Panc1 (cell line): ENCODE measurements at regions not wholly inside any gene's neighbourhood (a gene's known extent, or its start where the extent isn't known, plus 50 kb on each side); places are given as distances from the start of the nearest gene placed in this dataset.

Experiments used
- ATAC-seq: fragments of 200-7000 bp; cut with Tn5 transposase; 2 replicates; pipeline ENCODE4 v1.9.1; 2020; ENCODE audit warnings: mild to moderate bottlenecking, moderate library complexity
- BruUV-seq: library from RNA; stranded (reverse); fragments of 400-500 nt; replicated peaks from 2 replicates; lab custom pipeline; 2021; lab: Mats Ljungman, UMichigan
- CTCF ChIA-PET: fragments of 300-600 bp; sonication (Branson Sonifier 250); formaldehyde crosslinking; loops from one replicate; lab custom pipeline; 2022; ENCODE audit warnings: antibody characterized with exemption; lab: Charles Lee
- POLR2A ChIA-PET: fragments of 300-600 bp; sonication (Branson Sonifier 250); formaldehyde crosslinking; loops from one replicate; lab custom pipeline; 2022; ENCODE audit warnings: antibody characterized with exemption; lab: Charles Lee
- DNase-seq: peaks from one replicate; pipeline ENCODE4 v3.0.0-alpha.2; 2010; ENCODE audit warnings: low read depth, low spot score
- H3K27ac ChIP-seq: 2 replicates; pipeline ENCODE4 v1.5.1; 2011; ENCODE audit warnings: mild to moderate bottlenecking, low read length, inconsistent platforms
- H3K27me3 ChIP-seq: fragments of 200-500 bp; sonication (Bioruptor generic); 2 replicates; pipeline ENCODE4 v1.6.0; 2014; ENCODE audit warnings: low read length, inconsistent platforms; ENCODE audit not compliant: control insufficient read depth, insufficient read depth
- H3K36me3 ChIP-seq: fragments of 200-500 bp; sonication (Bioruptor generic); 2 replicates; pipeline ENCODE4 v1.5.1; 2014; ENCODE audit warnings: inconsistent platforms, mild to moderate bottlenecking, low read length, moderate library complexity; ENCODE audit not compliant: control insufficient read depth, insufficient read depth
- H3K4me1 ChIP-seq: 2 replicates; pipeline ENCODE4 v1.5.1; 2011; ENCODE audit warnings: inconsistent platforms, mild to moderate bottlenecking, low read length, moderate library complexity; ENCODE audit not compliant: control insufficient read depth, insufficient read depth
- H3K4me3 ChIP-seq, 2 experiments: 2 replicates each; pipeline ENCODE4 v1.5.1; 2011 to 2012; ENCODE audit warnings: low read depth in 2 of 2, low read length in 2 of 2, mild to moderate bottlenecking in 2 of 2, inconsistent platforms in 1 of 2, moderate library complexity in 1 of 2
- H3K9me3 ChIP-seq: fragments of 200-500 bp; sonication (Bioruptor generic); 2 replicates; pipeline ENCODE4 v1.5.1; 2014; ENCODE audit warnings: low read depth, mild to moderate bottlenecking, inconsistent platforms, low read length, moderate library complexity; ENCODE audit not compliant: control insufficient read depth, insufficient read depth
- POLR2AphosphoS5 ChIP-seq: IDR thresholded peaks from 2 replicates; pipeline ENCODE4 v1.6.1; 2012; ENCODE audit warnings: mild to moderate bottlenecking, low read depth, low read length, moderate library complexity
- SIN3A ChIP-seq: IDR thresholded peaks from 2 replicates; pipeline ENCODE4 v1.6.1; 2012; ENCODE audit warnings: low read depth, mild to moderate bottlenecking, low read length, moderate library complexity, borderline replicate concordance; ENCODE audit not compliant: insufficient read depth
- TCF7L2 ChIP-seq: IDR thresholded peaks from 2 replicates; pipeline ENCODE4 v1.6.1; 2011; ENCODE audit warnings: mild to moderate bottlenecking, low read depth, low read length, inconsistent platforms
- in situ Hi-C: cut with HindIII; loops from 2 replicates; pipeline ENCODE4 v1.10.0; 2016; ENCODE audit warnings: low sequenced_read_pairs, low pct_unique_long_range_greater_than_20kb
- intact Hi-C: fragments of 100-400 bp; cut with micrococcal nuclease; formaldehyde crosslinking; loops from one replicate; pipeline ENCODE4 v1.10.0; 2022; ENCODE audit not compliant: unreplicated experiment
- TF ChIP-seq, protein P1 (sequence below), 2 experiments: IDR thresholded peaks; 2 replicates each; pipeline ENCODE4 v1.6.1; 2011 to 2012; ENCODE audit warnings: low read depth in 2 of 2, control low read depth in 1 of 2, low read length in 1 of 2, mild to moderate bottlenecking in 1 of 2, moderate library complexity in 1 of 2; ENCODE audit not compliant: insufficient read depth in 1 of 2
- TF ChIP-seq, protein P2 (sequence below): fragments of 450-650 bp; IDR thresholded peaks from 2 replicates; pipeline ENCODE4 v1.5.1; 2017; ENCODE audit warnings: mild to moderate bottlenecking

DNA sequence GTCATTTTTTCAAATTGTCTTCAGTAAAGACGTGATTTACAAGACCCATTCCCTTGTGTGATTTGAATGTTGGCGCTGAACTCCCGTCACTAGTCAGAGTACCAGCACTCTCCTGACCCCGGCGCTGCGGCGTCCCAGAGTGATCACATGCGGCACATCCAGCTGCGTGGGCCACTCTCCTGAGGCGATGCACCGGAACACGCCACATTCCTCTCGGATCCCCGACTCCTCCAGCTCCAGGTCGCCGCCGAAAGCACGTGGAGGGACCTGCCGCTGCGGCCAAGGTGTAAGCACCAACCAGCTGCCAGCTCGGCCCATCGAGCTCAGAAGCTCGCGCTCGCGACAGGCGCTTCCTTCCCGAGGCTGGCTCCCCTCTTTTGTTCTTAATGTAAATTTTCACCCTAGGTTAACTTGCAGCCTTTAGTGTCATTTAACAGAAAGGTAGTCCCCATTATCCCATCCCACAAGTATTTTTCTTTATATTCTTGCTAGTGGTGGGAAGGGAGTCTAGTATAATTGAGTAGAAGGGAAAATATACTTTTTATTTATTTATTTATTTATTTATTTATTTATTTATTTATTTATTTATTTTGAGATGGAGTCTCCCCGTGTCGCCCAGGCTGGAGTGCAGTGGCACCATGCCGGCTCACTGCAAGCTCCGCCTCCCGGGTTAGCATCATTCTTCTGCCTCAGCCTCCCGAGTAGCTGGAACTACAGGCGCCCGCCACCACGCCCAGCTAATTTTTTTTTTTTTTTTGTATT lies 61.7 kb upstream of the VGLL3 start:
- in situ Hi-C loops, result no loop called here
- ChIA-PET POLR2A (interaction anchor here (0.6 kb wide), 1 partner anchor 19 kb away, joined by 4 read pairs; no protein-coding TSS in a partner anchor), CTCF (no interaction called here)
- H3K9me3 ChIP-seq, result no peaks in the 10 kb centered on the region
- ATAC-seq (no peak), DNase-seq (no peak)
- TF ChIP-seq TCF7L2 (no peak), SIN3A (no peak), POLR2AphosphoS5 (no peak)
- TF ChIP-seq, protein P1, sequence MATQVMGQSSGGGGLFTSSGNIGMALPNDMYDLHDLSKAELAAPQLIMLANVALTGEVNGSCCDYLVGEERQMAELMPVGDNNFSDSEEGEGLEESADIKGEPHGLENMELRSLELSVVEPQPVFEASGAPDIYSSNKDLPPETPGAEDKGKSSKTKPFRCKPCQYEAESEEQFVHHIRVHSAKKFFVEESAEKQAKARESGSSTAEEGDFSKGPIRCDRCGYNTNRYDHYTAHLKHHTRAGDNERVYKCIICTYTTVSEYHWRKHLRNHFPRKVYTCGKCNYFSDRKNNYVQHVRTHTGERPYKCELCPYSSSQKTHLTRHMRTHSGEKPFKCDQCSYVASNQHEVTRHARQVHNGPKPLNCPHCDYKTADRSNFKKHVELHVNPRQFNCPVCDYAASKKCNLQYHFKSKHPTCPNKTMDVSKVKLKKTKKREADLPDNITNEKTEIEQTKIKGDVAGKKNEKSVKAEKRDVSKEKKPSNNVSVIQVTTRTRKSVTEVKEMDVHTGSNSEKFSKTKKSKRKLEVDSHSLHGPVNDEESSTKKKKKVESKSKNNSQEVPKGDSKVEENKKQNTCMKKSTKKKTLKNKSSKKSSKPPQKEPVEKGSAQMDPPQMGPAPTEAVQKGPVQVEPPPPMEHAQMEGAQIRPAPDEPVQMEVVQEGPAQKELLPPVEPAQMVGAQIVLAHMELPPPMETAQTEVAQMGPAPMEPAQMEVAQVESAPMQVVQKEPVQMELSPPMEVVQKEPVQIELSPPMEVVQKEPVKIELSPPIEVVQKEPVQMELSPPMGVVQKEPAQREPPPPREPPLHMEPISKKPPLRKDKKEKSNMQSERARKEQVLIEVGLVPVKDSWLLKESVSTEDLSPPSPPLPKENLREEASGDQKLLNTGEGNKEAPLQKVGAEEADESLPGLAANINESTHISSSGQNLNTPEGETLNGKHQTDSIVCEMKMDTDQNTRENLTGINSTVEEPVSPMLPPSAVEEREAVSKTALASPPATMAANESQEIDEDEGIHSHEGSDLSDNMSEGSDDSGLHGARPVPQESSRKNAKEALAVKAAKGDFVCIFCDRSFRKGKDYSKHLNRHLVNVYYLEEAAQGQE (IDR thresholded peaks at IDR 0.05; ENCODE audit: insufficient read depth in 1 of 2, low read depth in 2 of 2, low read length in 1 of 2), result no peak
- TF ChIP-seq, protein P2, sequence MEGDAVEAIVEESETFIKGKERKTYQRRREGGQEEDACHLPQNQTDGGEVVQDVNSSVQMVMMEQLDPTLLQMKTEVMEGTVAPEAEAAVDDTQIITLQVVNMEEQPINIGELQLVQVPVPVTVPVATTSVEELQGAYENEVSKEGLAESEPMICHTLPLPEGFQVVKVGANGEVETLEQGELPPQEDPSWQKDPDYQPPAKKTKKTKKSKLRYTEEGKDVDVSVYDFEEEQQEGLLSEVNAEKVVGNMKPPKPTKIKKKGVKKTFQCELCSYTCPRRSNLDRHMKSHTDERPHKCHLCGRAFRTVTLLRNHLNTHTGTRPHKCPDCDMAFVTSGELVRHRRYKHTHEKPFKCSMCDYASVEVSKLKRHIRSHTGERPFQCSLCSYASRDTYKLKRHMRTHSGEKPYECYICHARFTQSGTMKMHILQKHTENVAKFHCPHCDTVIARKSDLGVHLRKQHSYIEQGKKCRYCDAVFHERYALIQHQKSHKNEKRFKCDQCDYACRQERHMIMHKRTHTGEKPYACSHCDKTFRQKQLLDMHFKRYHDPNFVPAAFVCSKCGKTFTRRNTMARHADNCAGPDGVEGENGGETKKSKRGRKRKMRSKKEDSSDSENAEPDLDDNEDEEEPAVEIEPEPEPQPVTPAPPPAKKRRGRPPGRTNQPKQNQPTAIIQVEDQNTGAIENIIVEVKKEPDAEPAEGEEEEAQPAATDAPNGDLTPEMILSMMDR, result no peak
- no peaks in the 10 kb centered on the region for H3K4me1 ChIP-seq
- no peak overlapping the region for H3K4me3 ChIP-seq
- intact Hi-C loops, result no loop called here
- H3K36me3 ChIP-seq, result no peaks in the 10 kb centered on the region
- H3K27ac ChIP-seq, result no peak overlapping the region
- H3K27me3 ChIP-seq, result no peaks in the 10 kb centered on the region
- no TSS peak for BruUV-seq

DNA sequence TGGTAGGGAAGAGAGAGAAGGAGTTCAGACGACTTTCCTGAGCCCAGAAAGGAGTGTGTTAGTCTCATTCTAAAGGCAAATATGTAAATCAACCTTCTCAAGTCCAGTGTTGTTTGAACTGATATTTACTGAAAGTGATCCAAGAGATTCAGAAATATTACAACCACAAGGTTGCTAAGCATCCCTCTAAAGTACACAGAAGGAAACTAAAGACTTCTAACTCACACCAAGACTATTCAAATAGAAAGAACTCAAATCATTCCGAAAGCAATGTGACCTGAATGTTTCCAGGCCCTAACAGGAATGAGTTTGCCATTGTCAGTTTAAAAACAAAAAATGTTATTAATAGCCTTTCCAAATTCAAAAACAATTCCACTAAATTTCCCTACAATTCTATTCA lies 56.9 kb upstream of the VGLL3 start:
- no peaks in the 10 kb centered on the region for H3K9me3 ChIP-seq
- H3K4me1 ChIP-seq, result no peaks in the 10 kb centered on the region
- no TSS peak for BruUV-seq
- in situ Hi-C loops, result no loop called here
- no peaks in the 10 kb centered on the region for H3K27me3 ChIP-seq
- no peaks in the 10 kb centered on the region for H3K36me3 ChIP-seq
- TF ChIP-seq, protein P1 (IDR thresholded peaks at IDR 0.05; ENCODE audit: insufficient read depth in 1 of 2, low read depth in 2 of 2, low read length in 1 of 2), result no peak
- TF ChIP-seq TCF7L2 (no peak), SIN3A (no peak), POLR2AphosphoS5 (no peak)
- TF ChIP-seq, protein P2, result no peak
- no peak overlapping the region for H3K27ac ChIP-seq
- H3K4me3 ChIP-seq, result no peak overlapping the region
- ATAC-seq, result no peak
- CTCF ChIA-PET, result no interaction called here
- DNase-seq, result no peak
- intact Hi-C loops, result no loop called here
- POLR2A ChIA-PET, result no interaction called here
